HepG2 (cell line): ENCODE measurements at regions not wholly inside any gene's neighbourhood (a gene's known extent, or its start where the extent isn't known, plus 50 kb on each side); places are given as distances from the start of the nearest gene placed in this dataset.

Source experiments
- ATAC-seq: fragments of 200-7000 bp; cut with Tn5 transposase; 3 replicates; pipeline ENCODE4 v1.9.1; 2020; ENCODE audit warnings: mild to moderate bottlenecking, moderate library complexity
- BruUV-seq: library from RNA; stranded (reverse); fragments of 400-500 nt; replicated peaks from 2 replicates; lab custom pipeline; 2021; lab: Mats Ljungman, UMichigan
- CTCF ChIA-PET: fragments of 300-600 bp; formaldehyde crosslinking; extraction: SDS; loops from one replicate; lab custom pipeline; 2021; ENCODE audit warnings: low total read pairs, inconsistent platforms, low intra/inter-chr PET ratio; lab: Yijun Ruan, JAX
- POLR2A ChIA-PET: fragments of 350-600 bp; sonication (Branson Sonifier 250); formaldehyde crosslinking; loops from one replicate; lab custom pipeline; 2020; ENCODE audit warnings: antibody characterized with exemption, inconsistent platforms; lab: Yijun Ruan, JAX
- DNase-seq: peaks from one replicate; pipeline ENCODE4 v3.0.0-alpha.2; 2015; ENCODE audit warnings: low spot score
- FAIRE-seq: peaks from 3 replicates; lab custom pipeline; 2011; peaks lifted over from hg19 to GRCh38; lab: Jason Lieb, UNC
- H2AFZ ChIP-seq: one replicate; pipeline ENCODE4 v1.6.1; 2011; ENCODE audit warnings: low read length, inconsistent platforms
- H3K27ac ChIP-seq: fragments of 300-600 bp; 3 replicates; pipeline ENCODE4 v1.8.0; 2011; ENCODE audit warnings: mixed run types, mild to moderate bottlenecking, mixed read lengths, low read length, inconsistent platforms; ENCODE audit not compliant: insufficient read depth; ENCODE audit errors: extremely low read length
- H3K27me3 ChIP-seq, 2 experiments: fragments of 200-600 bp in 1 of 2; 2 replicates in 1 of 2; 3 replicates in 1 of 2; pipeline versions ENCODE4 v1.6.0 to v1.8.0; 2011; ENCODE audit warnings: low read length in 2 of 2, mild to moderate bottlenecking in 2 of 2, moderate library complexity in 2 of 2, inconsistent platforms in 1 of 2; ENCODE audit not compliant: insufficient read depth in 2 of 2, control insufficient read depth in 1 of 2
- H3K36me3 ChIP-seq, 2 experiments: fragments of 200-600 bp in 1 of 2; replicated peaks in 1 of 2; 2 replicates in 1 of 2; 3 replicates in 1 of 2; pipeline versions ENCODE4 v1.5.1 to v1.8.0; 2011; ENCODE audit warnings: low read length in 2 of 2, inconsistent platforms in 1 of 2; ENCODE audit not compliant: insufficient read depth in 2 of 2, control insufficient read depth in 1 of 2
- H3K4me1 ChIP-seq: 2 replicates; pipeline ENCODE4 v1.5.1; 2012; ENCODE audit warnings: low read length, inconsistent platforms; ENCODE audit not compliant: insufficient read depth
- H3K4me2 ChIP-seq: 2 replicates; pipeline ENCODE4 v1.6.0; 2011; ENCODE audit warnings: low read depth, low read length, inconsistent platforms
- H3K4me3 ChIP-seq, 3 experiments: fragments of 200-600 bp in 1 of 3; sonication (generic), shearing (Covaris generic) in 1 of 3; replicated peaks in 1 of 3; 2 replicates each; pipeline ENCODE4 v1.5.1; 2011 to 2016; ENCODE audit warnings: low read length in 3 of 3, inconsistent platforms in 2 of 3, low read depth in 2 of 3, mild to moderate bottlenecking in 2 of 3, control low read depth in 1 of 3, mixed read lengths in 1 of 3; ENCODE audit not compliant: insufficient read depth in 1 of 3
- H3K79me2 ChIP-seq: one replicate; pipeline ENCODE4 v1.6.1; 2011; ENCODE audit warnings: low read length, inconsistent platforms; ENCODE audit not compliant: insufficient read depth
- H3K9ac ChIP-seq: 2 replicates; pipeline ENCODE4 v1.6.0; 2011; ENCODE audit warnings: mild to moderate bottlenecking, low read depth, low read length, inconsistent platforms; ENCODE audit not compliant: insufficient read depth
- H3K9me3 ChIP-seq: 2 replicates; pipeline ENCODE4 v1.5.1; 2012; ENCODE audit warnings: mild to moderate bottlenecking, low read length
- H4K20me1 ChIP-seq: 2 replicates; pipeline ENCODE4 v1.6.0; 2011; ENCODE audit warnings: inconsistent platforms, mild to moderate bottlenecking, low read length, moderate library complexity; ENCODE audit not compliant: insufficient read depth
- HOXA3 ChIP-seq: sonication (generic); formaldehyde crosslinking; IDR thresholded peaks from 2 replicates; pipeline ENCODE4 v1.5.0; 2020; ENCODE audit warnings: missing genetic modification reagents
- JARID2 ChIP-seq: sonication (generic); formaldehyde crosslinking; IDR thresholded peaks from 2 replicates; pipeline ENCODE4 v1.8.1; 2023; ENCODE audit warnings: missing genetic modification reagents, inconsistent platforms; ENCODE audit not compliant: insufficient replicate concordance
- MIXL1 ChIP-seq: IDR thresholded peaks from 2 replicates; pipeline ENCODE4 v1.6.1; 2016
- NFE2L2 ChIP-seq: fragments of 150-350 bp; IDR thresholded peaks from 2 replicates; pipeline ENCODE4 v1.6.1; 2014; ENCODE audit warnings: low read length
- SOX5 ChIP-seq: IDR thresholded peaks from 2 replicates; pipeline ENCODE4 v1.6.1; 2016; ENCODE audit warnings: borderline replicate concordance
- ZNF224 ChIP-seq: sonication (generic); formaldehyde crosslinking; IDR thresholded peaks from 2 replicates; pipeline ENCODE4 v1.5.0; 2020; ENCODE audit warnings: mild to moderate bottlenecking, missing genetic modification reagents
- ZNF230 ChIP-seq: sonication (generic); formaldehyde crosslinking; IDR thresholded peaks from 2 replicates; pipeline ENCODE4 v1.4.0; 2020; ENCODE audit warnings: mild to moderate bottlenecking, missing genetic modification reagents
- ZNF296 ChIP-seq: sonication (generic); formaldehyde crosslinking; conservative IDR thresholded peaks from 2 replicates; pipeline ENCODE4 v1.5.0; 2020; ENCODE audit warnings: mild to moderate bottlenecking, missing genetic modification reagents
- ZNF546 ChIP-seq: sonication (generic); formaldehyde crosslinking; conservative IDR thresholded peaks from 2 replicates; pipeline ENCODE4 v1.8.1; 2023; ENCODE audit warnings: mild to moderate bottlenecking, missing genetic modification reagents
- ZNF562 ChIP-seq: sonication (generic); formaldehyde crosslinking; IDR thresholded peaks from 2 replicates; pipeline ENCODE4 v1.8.0; 2022; ENCODE audit warnings: missing genetic modification reagents, borderline replicate concordance
- ZNF713 ChIP-seq: sonication (generic); formaldehyde crosslinking; IDR thresholded peaks from 2 replicates; pipeline ENCODE4 v1.4.0; 2020; ENCODE audit warnings: mild to moderate bottlenecking, missing genetic modification reagents
- ZNF772 ChIP-seq: sonication (generic); formaldehyde crosslinking; IDR thresholded peaks from 2 replicates; pipeline ENCODE4 v1.5.0; 2020; ENCODE audit warnings: mild to moderate bottlenecking, missing genetic modification reagents
- ZSCAN31 ChIP-seq: sonication (generic); formaldehyde crosslinking; IDR thresholded peaks from 2 replicates; pipeline ENCODE4 v1.5.0; 2020; ENCODE audit warnings: low read depth, mild to moderate bottlenecking, missing genetic modification reagents
- WGBS: methylation state at CpG from one replicate; pipeline ENCODE4 v1.1.6; 2017; ENCODE audit warnings: low lambda C conversion rate; 5-methylcytosine and 5-hydroxymethylcytosine counted together
- in situ Hi-C: cut with HindIII; loops from 2 replicates; pipeline ENCODE4 v1.10.0; 2017; ENCODE audit warnings: low pct_unique_long_range_greater_than_20kb; ENCODE audit not compliant: extremely low pct_ligation_motif_present
- intact Hi-C: fragments of 100-400 bp; cut with micrococcal nuclease; formaldehyde crosslinking; loops from one replicate; pipeline ENCODE4 v1.10.0; 2022; ENCODE audit not compliant: unreplicated experiment
- TF ChIP-seq, protein P1 (sequence below): IDR thresholded peaks from 2 replicates; pipeline ENCODE4 v1.6.1; 2016; ENCODE audit warnings: mild to moderate bottlenecking
- TF ChIP-seq, protein P2 (sequence below): sonication (generic); formaldehyde crosslinking; IDR thresholded peaks from 2 replicates; pipeline ENCODE4 v1.4.0; 2020; ENCODE audit warnings: mild to moderate bottlenecking, missing genetic modification reagents, borderline replicate concordance

DNA sequence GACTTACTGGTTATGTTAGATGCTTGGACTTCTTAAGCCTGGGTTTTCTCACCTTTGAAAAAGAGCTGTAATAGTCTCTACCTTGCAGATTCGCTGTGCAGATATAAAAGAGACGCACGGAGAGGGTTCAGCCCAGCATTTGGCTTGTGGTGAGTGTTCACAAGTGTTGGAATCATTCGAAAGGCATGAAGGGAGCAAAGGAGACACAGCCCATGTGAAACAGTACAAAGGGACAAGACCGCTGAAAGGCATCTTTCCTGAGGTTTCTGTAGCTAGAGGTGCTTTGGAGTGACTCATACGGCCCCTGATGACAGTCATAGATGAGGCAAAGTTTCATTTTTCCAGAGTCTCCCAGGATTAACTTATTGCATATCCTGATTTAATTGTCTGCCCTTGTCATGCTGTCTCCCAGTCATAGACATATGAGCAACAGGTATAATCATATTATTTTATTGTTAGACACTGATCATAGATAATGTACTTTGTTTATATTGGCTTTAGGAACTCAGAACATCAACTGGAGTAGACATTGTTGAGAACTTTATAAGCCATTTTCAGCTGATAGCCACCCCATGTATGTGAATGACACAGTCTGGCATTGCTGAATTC is 171.1 kb downstream of the ADRA2A start (continued):
- TF ChIP-seq, protein P1, sequence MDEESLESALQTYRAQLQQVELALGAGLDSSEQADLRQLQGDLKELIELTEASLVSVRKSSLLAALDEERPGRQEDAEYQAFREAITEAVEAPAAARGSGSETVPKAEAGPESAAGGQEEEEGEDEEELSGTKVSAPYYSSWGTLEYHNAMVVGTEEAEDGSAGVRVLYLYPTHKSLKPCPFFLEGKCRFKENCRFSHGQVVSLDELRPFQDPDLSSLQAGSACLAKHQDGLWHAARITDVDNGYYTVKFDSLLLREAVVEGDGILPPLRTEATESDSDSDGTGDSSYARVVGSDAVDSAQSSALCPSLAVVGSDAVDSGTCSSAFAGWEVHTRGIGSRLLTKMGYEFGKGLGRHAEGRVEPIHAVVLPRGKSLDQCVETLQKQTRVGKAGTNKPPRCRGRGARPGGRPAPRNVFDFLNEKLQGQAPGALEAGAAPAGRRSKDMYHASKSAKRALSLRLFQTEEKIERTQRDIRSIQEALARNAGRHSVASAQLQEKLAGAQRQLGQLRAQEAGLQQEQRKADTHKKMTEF (CRISPR knock-in tag), result no peak
- TF ChIP-seq, protein P2, sequence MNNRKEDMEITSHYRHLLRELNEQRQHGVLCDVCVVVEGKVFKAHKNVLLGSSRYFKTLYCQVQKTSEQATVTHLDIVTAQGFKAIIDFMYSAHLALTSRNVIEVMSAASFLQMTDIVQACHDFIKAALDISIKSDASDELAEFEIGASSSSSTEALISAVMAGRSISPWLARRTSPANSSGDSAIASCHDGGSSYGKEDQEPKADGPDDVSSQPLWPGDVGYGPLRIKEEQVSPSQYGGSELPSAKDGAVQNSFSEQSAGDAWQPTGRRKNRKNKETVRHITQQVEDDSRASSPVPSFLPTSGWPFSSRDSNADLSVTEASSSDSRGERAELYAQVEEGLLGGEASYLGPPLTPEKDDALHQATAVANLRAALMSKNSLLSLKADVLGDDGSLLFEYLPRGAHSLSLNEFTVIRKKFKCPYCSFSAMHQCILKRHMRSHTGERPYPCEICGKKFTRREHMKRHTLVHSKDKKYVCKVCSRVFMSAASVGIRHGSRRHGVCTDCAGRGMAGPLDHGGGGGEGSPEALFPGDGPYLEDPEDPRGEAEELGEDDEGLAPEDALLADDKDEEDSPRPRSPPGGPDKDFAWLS (CRISPR knock-in tag), result no peak
- TF ChIP-seq NFE2L2 (no peak), ZNF296 (CRISPR knock-in tag) (no peak), ZNF772 (CRISPR knock-in tag) (no peak), ZNF562 (CRISPR knock-in tag) (no peak)

DNA sequence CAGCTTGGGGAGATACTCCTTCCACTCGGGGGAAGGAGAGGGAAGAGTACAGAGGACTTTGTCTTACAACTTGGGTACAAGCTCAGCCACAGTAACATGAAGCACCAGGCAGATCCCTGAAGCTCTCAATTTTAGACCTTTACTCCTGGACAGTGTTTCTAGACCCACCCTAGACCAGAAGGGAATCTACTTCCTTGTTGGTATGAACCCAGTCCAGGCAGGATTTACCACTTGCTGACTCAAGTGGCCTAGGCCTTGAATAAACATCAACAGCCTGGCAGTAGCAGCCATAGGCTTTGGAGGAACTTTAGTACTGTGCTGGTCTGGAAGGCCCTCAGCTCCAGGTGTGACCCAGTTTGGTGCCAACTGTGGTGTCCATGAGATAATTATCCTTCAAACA is 173.1 kb downstream of the ADRA2A start:
- ATAC-seq (no peak), FAIRE-seq (no peak), DNase-seq (no peak)
- no peaks in the 10 kb centered on the region for H3K9me3 ChIP-seq
- POLR2A ChIA-PET, result no interaction called here
- intact Hi-C loops, result no loop called here
- no peak for TF ChIP-seq HOXA3
- TF ChIP-seq SOX5, result no peak
- TF ChIP-seq ZNF546 (CRISPR knock-in tag), result no peak
- TF ChIP-seq JARID2 (CRISPR knock-in tag), result no peak
- TF ChIP-seq ZSCAN31 (CRISPR knock-in tag), result no peak
- no peak for TF ChIP-seq ZNF224 (CRISPR knock-in tag)
- TF ChIP-seq ZNF713 (CRISPR knock-in tag), result no peak
- TF ChIP-seq ZNF230 (CRISPR knock-in tag), result no peak
- no peak for TF ChIP-seq MIXL1 (CRISPR knock-in tag)
- 0% methylated on average over 1 of the region's 1 CpG for WGBS
- no peak overlapping the region for H3K4me3 ChIP-seq
- H3K36me3 ChIP-seq, result no peaks in the 10 kb centered on the region
- in situ Hi-C loops, result no loop called here
- no peak overlapping the region for H3K27ac ChIP-seq
- no peaks in the 10 kb centered on the region for H4K20me1 ChIP-seq
- H3K27me3 ChIP-seq, result no peaks in the 10 kb centered on the region; a peak in 1 of 5 replicates
- no peak overlapping the region for H3K4me2 ChIP-seq
- no TSS peak for BruUV-seq
- no peak overlapping the region for H3K9ac ChIP-seq
- H3K4me1 ChIP-seq, result no peaks in the 10 kb centered on the region
- CTCF ChIA-PET, result no interaction called here
- H3K79me2 ChIP-seq, result no peaks in the 10 kb centered on the region
- H2AFZ ChIP-seq, result no peak overlapping the region
